ENCODE measurements at regions not wholly inside any gene's neighbourhood (a gene's known extent, or its start where the extent isn't known, plus 50 kb on each side); places are given as distances from the start of the nearest gene placed in this dataset.

DNA sequence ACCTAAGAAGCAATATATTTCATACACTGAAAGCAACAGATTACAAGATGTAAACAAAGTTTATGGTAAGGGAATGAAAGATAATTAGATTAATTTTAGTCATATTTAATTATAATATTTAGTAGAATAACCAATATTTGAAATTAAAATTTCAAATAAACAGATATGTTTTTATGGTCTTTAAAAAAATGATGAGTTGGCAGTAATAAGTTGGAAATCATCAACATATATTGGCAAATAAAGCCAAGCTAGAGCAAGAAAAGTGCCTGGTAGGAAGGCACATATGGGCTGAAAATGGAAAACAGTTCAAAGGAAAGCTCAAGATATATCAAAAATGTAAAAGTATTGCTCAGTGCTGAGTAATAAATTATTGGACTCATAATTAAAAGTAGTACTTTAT is 1274.0 kb downstream of the AMY1C start:
- no peaks in the 10 kb centered on the region for H3K27me3 ChIP-seq (ENCODE audit: insufficient read depth, low read length)
- no peak overlapping the region for H3K23ac ChIP-seq (ENCODE audit: insufficient read length, low read depth, low read length)
- no peak overlapping the region for H3K18ac ChIP-seq (ENCODE audit: insufficient read length, low read depth, low read length)
- H3K23me2 ChIP-seq (ENCODE audit: insufficient read length, low read depth, low read length, poor library complexity, severe bottlenecking): no peaks in the 10 kb centered on the region
- H2AK5ac ChIP-seq (ENCODE audit: insufficient read length, low read length): no peak overlapping the region
- no peak overlapping the region for H3K27ac ChIP-seq (ENCODE audit: insufficient read length, low read depth, low read length)
- no peaks in the 10 kb centered on the region for H3K79me1 ChIP-seq (ENCODE audit: insufficient read depth, low read depth, low read length, poor library complexity, severe bottlenecking)
- TF ChIP-seq, protein P1, sequence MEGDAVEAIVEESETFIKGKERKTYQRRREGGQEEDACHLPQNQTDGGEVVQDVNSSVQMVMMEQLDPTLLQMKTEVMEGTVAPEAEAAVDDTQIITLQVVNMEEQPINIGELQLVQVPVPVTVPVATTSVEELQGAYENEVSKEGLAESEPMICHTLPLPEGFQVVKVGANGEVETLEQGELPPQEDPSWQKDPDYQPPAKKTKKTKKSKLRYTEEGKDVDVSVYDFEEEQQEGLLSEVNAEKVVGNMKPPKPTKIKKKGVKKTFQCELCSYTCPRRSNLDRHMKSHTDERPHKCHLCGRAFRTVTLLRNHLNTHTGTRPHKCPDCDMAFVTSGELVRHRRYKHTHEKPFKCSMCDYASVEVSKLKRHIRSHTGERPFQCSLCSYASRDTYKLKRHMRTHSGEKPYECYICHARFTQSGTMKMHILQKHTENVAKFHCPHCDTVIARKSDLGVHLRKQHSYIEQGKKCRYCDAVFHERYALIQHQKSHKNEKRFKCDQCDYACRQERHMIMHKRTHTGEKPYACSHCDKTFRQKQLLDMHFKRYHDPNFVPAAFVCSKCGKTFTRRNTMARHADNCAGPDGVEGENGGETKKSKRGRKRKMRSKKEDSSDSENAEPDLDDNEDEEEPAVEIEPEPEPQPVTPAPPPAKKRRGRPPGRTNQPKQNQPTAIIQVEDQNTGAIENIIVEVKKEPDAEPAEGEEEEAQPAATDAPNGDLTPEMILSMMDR (conservative IDR thresholded peaks at IDR 0.05): no peak
- no peak overlapping the region for H2AFZ ChIP-seq (ENCODE audit: low read length)
- H2BK12ac ChIP-seq (ENCODE audit: insufficient read length, low read depth, low read length): no peak overlapping the region
- no peaks in the 10 kb centered on the region for H3K79me2 ChIP-seq (ENCODE audit: insufficient read depth, low read length)
- Mint-ChIP-seq H3K9me3 (no peaks in the 10 kb centered on the region), H3K4me1 (no peaks in the 10 kb centered on the region), H3K27me3 (ENCODE audit: low read depth) (no peaks in the 10 kb centered on the region), H3K36me3 (ENCODE audit: insufficient read depth in 1 of 3, low read depth in 3 of 3) (no peaks in the 10 kb centered on the region), H3K27ac (no peak overlapping the region), H3K4me3 (no peak overlapping the region)
- no peak overlapping the region for H4K5ac ChIP-seq (ENCODE audit: insufficient read length, low read depth, low read length)
- no peak overlapping the region for H3K56ac ChIP-seq (ENCODE audit: insufficient read length, low read depth, low read length)
- no peak overlapping the region for H2BK15ac ChIP-seq (ENCODE audit: low read depth, low read length)
- H3T11ph ChIP-seq (ENCODE audit: low read length): no peak overlapping the region
- H3K4me2 ChIP-seq (ENCODE audit: insufficient read depth, insufficient read length, low read length): no peak overlapping the region
- no peaks in the 10 kb centered on the region for H3K4me1 ChIP-seq (ENCODE audit: insufficient read depth, low read length)
- no peak overlapping the region for H2BK20ac ChIP-seq (ENCODE audit: low read depth, low read length, poor library complexity, severe bottlenecking)
- no peak overlapping the region for H3K14ac ChIP-seq (ENCODE audit: insufficient read depth, low read length)
- no peak overlapping the region for H4K91ac ChIP-seq (ENCODE audit: insufficient read length, low read depth, low read length)
- no peaks in the 10 kb centered on the region for H4K20me1 ChIP-seq (ENCODE audit: control insufficient read depth, insufficient read depth, insufficient read length)
- H3K9me3 ChIP-seq (ENCODE audit: control insufficient read depth, low read depth, low read length): no peaks in the 10 kb centered on the region
- no peak overlapping the region for H3K4ac ChIP-seq (ENCODE audit: low read depth, low read length)
- H2BK5ac ChIP-seq (ENCODE audit: insufficient read length, low read length): no peak overlapping the region
- no peak overlapping the region for H4K8ac ChIP-seq (replicated peaks; ENCODE audit: insufficient read length, low read depth, low read length)
- no peak for DNase-seq
- no peak overlapping the region for H2BK120ac ChIP-seq (ENCODE audit: low read depth, low read length, poor library complexity, severe bottlenecking)
- no peak overlapping the region for H3K9ac ChIP-seq (ENCODE audit: extremely low read depth, insufficient read length, low read length)

Measured in H9 (cell line).